D721Med (cell line): ENCODE measurements at regions not wholly inside any gene's neighbourhood (a gene's known extent, or its start where the extent isn't known, plus 50 kb on each side); places are given as distances from the start of the nearest gene placed in this dataset.
A peak's percentile ranks its signal among the peaks of the same experiment; 100 is the strongest.

Source experiments
- DNase-seq: peaks from one replicate; pipeline ENCODE4 v3.0.0; 2011; ENCODE audit warnings: low spot score; ENCODE audit not compliant: insufficient read length
- FAIRE-seq: peaks from 2 replicates; lab custom pipeline; 2011; peaks lifted over from hg19 to GRCh38; lab: Jason Lieb, UNC
- TF ChIP-seq, protein P1 (sequence below): IDR thresholded peaks from 2 replicates; pipeline ENCODE4 v1.5.1; 2012; ENCODE audit warnings: mild to moderate bottlenecking, control low read depth; ENCODE audit not compliant: insufficient read depth; ENCODE audit errors: missing control alignments

DNA sequence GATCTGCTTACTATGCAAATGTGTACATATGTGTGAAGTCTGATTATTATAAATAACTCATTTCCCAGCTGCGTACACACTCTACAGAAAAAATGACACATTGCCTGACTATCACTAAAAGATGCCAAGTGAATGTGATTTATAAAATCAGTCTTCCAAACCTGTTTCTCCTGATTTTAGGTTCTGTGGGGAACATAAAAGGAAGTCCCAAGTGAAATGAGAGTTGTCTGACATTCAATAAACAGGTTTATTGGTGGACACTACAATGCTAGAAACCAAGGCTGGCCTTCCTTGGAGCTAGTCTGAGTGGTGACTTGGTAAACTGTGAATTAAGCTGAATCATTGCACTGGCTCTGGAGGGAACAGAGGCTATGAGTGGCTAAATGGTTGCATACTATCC, 287.9 kb upstream of the ESRRG start:
- no peak for DNase-seq
- no peak for FAIRE-seq
- TF ChIP-seq, protein P1, sequence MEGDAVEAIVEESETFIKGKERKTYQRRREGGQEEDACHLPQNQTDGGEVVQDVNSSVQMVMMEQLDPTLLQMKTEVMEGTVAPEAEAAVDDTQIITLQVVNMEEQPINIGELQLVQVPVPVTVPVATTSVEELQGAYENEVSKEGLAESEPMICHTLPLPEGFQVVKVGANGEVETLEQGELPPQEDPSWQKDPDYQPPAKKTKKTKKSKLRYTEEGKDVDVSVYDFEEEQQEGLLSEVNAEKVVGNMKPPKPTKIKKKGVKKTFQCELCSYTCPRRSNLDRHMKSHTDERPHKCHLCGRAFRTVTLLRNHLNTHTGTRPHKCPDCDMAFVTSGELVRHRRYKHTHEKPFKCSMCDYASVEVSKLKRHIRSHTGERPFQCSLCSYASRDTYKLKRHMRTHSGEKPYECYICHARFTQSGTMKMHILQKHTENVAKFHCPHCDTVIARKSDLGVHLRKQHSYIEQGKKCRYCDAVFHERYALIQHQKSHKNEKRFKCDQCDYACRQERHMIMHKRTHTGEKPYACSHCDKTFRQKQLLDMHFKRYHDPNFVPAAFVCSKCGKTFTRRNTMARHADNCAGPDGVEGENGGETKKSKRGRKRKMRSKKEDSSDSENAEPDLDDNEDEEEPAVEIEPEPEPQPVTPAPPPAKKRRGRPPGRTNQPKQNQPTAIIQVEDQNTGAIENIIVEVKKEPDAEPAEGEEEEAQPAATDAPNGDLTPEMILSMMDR = no peak

DNA sequence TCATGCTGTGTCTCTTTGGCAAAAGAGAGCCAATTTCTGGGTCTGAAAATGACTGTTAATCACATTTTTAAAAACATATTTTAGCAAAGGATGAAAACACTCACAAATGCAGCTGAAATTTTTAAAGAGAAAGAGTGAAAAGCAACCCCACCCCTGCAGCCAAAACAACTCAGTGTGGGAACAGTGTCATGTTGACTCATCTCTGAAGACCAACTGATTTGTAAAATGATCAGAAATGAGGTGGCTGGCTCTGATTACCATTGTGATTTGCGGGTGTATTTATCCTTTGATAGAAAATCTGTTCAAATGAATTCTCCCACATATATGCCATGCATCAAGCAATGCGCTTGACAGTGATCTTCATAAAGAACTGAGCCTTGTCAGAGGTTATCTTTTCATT, 287.0 kb upstream of the ESRRG start:
- no peak for DNase-seq

DNA sequence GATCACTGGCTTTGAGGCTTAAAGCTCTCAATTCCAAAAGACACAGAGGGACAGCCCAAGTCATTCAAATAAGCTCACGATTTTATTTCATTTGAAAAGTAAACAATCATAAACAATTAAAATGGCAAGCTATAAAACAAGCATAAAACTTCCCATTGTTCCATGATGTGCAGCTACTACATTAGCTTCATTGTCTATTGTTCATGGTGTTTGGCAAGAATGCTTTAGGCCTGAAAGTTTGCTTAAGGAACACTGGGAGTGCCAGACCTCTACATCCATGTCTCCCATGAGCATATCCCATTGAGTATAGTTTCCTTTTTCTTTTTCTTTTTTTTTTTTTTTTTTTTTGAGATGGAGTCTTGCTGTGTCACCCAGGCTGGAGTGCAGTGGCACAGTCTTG, 286.1 kb upstream of the ESRRG start:
- TF ChIP-seq, protein P1 = no peak
- FAIRE-seq (no peak), DNase-seq (no peak)

More for the DNA sequence above, 287.0 kb upstream of the ESRRG start:
- TF ChIP-seq, protein P1 = no peak
- no peak for FAIRE-seq

DNA sequence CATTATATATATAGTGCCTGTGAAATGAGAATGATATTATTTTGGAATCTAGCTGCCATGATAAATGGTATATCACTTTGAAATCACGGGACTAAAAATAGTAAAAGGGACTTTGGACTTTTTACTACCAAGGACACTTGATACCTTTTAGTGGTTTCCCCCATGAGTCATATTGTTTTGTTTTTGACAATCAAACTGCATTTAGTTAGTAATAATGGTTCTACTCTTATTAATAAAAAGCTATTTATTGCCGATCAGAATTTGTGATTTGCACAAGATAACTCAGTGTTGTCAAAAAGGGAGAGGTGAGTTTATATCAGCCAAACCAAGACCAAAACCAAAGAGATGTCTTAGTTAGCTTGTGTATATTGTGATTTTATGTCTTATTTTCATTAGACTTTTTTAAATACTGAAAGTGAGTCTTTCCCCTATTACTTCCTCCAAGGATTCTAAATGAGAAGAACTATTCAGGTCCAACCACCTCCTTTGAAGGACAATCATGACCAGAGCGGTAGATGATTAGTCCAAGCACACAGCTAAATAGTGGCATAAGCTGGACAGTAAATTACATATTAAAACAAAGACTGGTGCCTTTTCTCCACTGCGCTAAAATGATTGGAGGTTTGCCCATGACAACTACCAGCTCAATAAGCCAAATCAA, 281.7 kb upstream of the ESRRG start:
- DNase-seq (no peak), FAIRE-seq (no peak)
- TF ChIP-seq, protein P1 = no peak

DNA sequence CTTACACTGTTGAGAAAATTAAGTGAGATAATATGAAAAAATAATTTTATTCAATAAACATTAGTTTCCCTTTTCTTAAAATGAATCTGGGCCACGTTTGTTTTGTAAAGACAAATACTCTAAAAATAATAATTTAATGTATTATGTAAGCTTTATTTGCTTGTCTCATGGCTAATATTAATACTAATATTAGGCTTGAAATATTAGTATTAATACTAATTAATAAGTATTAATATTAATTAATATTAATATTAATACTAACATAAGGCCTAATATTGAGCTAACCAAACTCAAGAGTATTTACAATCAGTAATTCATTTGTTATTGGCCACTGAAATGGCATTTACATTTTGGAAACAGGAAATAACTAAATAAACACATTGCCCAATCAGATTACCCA, 280.1 kb upstream of the ESRRG start:
- DNase-seq (no peak), FAIRE-seq (no peak)
- TF ChIP-seq, protein P1 = no peak

DNA sequence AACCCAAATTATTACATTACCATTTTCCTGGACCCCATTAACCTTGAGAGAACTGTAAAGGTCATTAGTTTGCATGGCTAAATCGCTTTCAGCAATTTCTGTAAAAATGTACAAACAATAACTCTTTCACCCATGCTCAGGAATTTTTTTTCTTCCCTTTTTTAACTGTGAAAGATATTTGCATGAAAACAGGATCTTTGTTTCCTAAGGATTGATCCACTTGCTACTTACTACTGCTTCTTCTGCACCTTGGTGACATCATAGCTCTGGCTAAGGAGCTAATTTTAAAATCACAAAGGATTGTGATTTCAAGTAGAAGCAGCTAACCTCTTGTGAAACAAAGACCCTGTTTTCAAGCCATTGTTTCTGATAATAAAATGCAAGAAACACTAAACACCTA, 274.6 kb upstream of the ESRRG start:
- DNase-seq = no peak
- peak; percentile 44 for FAIRE-seq
- TF ChIP-seq, protein P1 = no peak

DNA sequence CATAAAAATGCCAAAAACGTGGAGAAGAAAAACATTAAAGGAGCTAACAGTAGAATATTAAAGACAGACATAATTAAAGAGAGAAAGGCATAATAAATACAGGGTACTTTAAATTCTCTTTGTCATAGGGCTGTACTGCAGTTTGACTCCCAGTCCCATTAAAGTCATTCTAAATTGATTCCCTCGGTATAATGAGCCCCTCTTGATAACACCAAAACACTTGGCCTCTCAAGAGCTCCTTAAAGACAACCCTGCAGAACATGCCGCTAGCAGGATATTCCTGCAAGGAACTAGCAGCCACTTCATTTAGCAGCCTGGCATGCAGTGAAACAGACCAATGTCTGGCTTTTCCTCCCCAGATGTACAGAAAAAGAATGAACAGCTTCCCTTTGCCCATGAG, 273.8 kb upstream of the ESRRG start:
- FAIRE-seq (peak; percentile 51), DNase-seq (no peak)
- TF ChIP-seq, protein P1 = no peak
